Large intestine (tissue), 3 donors: ENCODE measurements at regions not wholly inside any gene's neighbourhood (a gene's known extent, or its start where the extent isn't known, plus 50 kb on each side); places are given as distances from the start of the nearest gene placed in this dataset.

Source experiments
- DNase-seq, 2 donors: peaks; one replicate each; pipeline versions ENCODE4 v3.0.0 to v3.0.0-alpha.2; 2013
- H3K27ac ChIP-seq: one replicate; pipeline ENCODE4 v1.5.1; 2013; ENCODE audit warnings: low read length
- H3K27me3 ChIP-seq: 2 replicates; pipeline ENCODE4 v1.6.1; 2013; ENCODE audit warnings: low read length; ENCODE audit not compliant: control insufficient read depth, insufficient read depth
- H3K36me3 ChIP-seq: 2 replicates; pipeline ENCODE4 v1.6.1; 2013; ENCODE audit warnings: low read length; ENCODE audit not compliant: control insufficient read depth, insufficient read depth
- H3K4me1 ChIP-seq: one replicate; pipeline ENCODE4 v1.6.1; 2013; ENCODE audit warnings: low read length; ENCODE audit not compliant: control insufficient read depth, insufficient read depth
- H3K4me3 ChIP-seq: one replicate; pipeline ENCODE4 v1.5.1; 2013; ENCODE audit warnings: low read length
- H3K9me3 ChIP-seq: one replicate; pipeline ENCODE4 v1.6.1; 2013; ENCODE audit warnings: mild to moderate bottlenecking, low read depth, low read length, moderate library complexity; ENCODE audit not compliant: control insufficient read depth
- WGBS: methylation state at CpG from one replicate; pipeline ENCODE4 v1.1.5; 2013; ENCODE audit warnings: low lambda C conversion rate; ENCODE audit not compliant: insufficient coverage; 5-methylcytosine and 5-hydroxymethylcytosine counted together

DNA sequence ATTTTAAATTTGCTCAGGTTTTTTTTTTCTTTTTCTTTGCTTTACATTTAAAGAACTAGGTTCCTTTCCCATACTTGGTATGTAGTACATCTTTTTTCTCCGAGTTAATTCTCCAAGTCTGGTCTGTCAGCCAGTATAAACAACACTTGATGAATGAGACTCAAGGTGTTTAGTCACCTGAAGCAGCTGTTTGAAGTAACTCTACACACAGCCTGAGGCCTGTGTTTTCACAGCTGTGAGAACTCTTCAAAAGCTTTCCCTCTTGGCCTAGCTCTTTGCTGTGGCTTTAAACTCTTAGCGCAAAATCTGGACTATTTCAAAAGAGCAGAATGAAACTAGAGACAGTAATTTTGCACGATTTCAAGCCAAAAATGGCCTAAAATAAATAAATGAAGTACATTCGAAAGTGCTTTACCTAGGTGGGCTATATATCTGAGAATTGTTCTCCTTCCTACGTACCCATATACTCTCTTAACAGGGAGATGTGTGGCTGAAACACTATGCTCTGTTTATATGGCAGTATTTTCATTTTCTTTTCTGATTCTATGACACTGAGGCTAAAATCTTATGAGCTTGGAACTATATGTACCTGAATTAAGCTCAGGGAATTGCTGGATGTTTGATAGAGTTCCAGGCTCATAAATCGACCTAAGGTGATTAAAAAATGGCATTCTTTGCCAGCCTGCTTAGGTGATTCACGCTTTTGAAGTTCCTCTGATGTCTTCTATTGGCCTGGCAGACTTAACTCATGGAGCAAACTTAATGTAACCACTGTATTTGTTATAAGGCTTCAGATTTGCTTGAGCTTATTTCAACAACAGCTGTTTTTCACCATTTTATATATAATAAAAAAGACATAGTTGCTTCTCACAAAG is 1044.1 kb upstream of the ZEB2 start:
- H3K27ac ChIP-seq = no peak overlapping the region
- H3K27me3 ChIP-seq = no peaks in the 10 kb centered on the region
- no peak overlapping the region for H3K4me3 ChIP-seq
- no peaks in the 10 kb centered on the region for H3K9me3 ChIP-seq
- peak in 1 of 2 donors; percentile 3 for DNase-seq
- WGBS = 60% methylated on average over 1 of the region's 7 CpGs
- no peaks in the 10 kb centered on the region for H3K36me3 ChIP-seq
- H3K4me1 ChIP-seq = no peaks in the 10 kb centered on the region

DNA sequence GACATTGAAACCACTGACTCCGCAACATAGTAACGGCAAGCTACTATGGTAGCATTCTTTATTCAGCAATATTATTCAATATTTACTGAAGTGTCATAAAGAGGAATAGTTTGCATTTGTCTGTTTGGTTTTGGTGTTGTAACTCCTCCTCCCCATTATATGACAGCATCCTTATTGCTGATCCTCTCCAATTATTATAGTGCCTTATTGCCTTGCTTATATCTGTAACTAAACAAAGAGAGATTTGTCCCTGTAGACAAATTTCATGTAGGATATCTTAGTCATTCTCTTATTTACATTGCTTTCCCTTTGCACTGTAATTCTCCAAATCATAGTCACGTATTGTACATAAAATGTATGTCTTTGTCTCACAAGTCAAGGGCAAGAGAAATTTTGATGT is 1041.2 kb upstream of the ZEB2 start:
- WGBS = 60% methylated on average over 1 of the region's 3 CpGs
- H3K27ac ChIP-seq = no peak overlapping the region

DNA sequence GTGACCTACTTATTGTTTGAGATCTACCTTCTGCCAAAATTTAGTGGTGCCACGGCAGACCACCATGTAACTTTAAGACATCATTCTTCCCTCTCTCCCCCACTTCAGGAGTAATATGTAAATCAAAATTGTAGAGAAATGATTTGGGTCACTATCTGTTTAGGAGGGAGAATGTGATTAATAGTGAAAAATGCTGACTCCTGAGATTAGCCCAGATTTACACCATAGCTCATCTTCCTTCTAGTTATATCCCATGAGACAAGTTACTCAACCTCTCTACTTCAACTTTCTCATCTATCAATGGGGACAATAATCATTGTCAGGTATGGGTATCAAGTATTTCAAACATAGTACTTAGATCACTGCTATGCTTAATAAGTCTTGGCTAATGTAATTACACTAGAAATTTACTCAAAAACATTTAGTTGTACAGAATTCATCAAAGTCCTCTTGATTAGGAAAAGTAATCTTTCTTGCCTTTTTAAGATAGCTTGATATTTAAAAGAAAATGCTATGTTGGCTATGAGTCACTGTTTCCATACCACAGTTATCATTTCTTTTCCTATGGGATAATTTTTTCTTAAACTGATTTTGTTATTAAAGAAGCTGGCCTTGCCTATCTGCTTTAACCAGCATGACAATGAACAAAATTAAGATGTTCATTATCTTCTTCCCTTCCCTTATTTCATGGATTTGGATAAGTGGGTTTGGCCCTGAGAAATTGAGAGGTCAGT is 1038.9 kb upstream of the ZEB2 start:
- WGBS = no CpG with 5 or more reads among the region's 1 CpG
- no peaks in the 10 kb centered on the region for H3K27me3 ChIP-seq
- H3K4me3 ChIP-seq = no peak overlapping the region
- no peaks in the 10 kb centered on the region for H3K36me3 ChIP-seq
- DNase-seq = no peak
- H3K9me3 ChIP-seq = no peaks in the 10 kb centered on the region
- H3K27ac ChIP-seq = no peak overlapping the region
- no peaks in the 10 kb centered on the region for H3K4me1 ChIP-seq

More for the DNA sequence above, 1041.2 kb upstream of the ZEB2 start:
- H3K9me3 ChIP-seq = no peaks in the 10 kb centered on the region
- no peaks in the 10 kb centered on the region for H3K4me1 ChIP-seq
- no peaks in the 10 kb centered on the region for H3K36me3 ChIP-seq
- no peak for DNase-seq
- no peaks in the 10 kb centered on the region for H3K27me3 ChIP-seq
- no peak overlapping the region for H3K4me3 ChIP-seq

- H3K9me3 ChIP-seq = no peaks in the 10 kb centered on the region
- 100% methylated on average over 1 of the region's 1 CpG for WGBS
- H3K4me3 ChIP-seq = no peak overlapping the region
- no peaks in the 10 kb centered on the region for H3K36me3 ChIP-seq
- no peak for DNase-seq
- H3K4me1 ChIP-seq = no peaks in the 10 kb centered on the region
- no peaks in the 10 kb centered on the region for H3K27me3 ChIP-seq
- no peak overlapping the region for H3K27ac ChIP-seq
Measured at GRCh38 chr2:145555360-145555759, 1035.4 kb upstream of the ZEB2 start.

- H3K4me1 ChIP-seq = no peaks in the 10 kb centered on the region
- DNase-seq = no peak
- H3K27me3 ChIP-seq = no peaks in the 10 kb centered on the region
- WGBS = no CpG with 5 or more reads among the region's 2 CpGs
- no peak overlapping the region for H3K27ac ChIP-seq
- H3K9me3 ChIP-seq = no peaks in the 10 kb centered on the region
- no peak overlapping the region for H3K4me3 ChIP-seq
- H3K36me3 ChIP-seq = no peaks in the 10 kb centered on the region
Measured at GRCh38 chr2:145551686-145552085, 1031.8 kb upstream of the ZEB2 start.

DNA sequence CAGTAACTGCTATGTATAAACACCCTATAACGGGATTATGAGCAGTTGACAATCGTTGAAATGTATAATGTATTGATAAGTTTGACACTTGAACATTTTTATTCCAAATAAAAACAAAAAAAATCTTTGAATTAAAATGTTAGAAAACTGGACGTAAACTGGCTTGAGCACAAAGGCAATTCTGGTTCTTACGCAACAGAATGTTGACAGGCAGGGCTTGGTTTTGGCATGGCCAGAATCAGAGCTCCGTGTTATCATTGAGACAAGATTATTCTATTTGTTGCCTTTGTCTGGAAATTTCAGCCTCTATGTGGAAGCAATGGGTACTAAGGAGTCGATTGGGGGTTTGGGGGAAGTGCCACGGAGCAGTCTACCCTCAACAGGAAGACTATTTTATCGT is 1028.6 kb upstream of the ZEB2 start:
- H3K4me1 ChIP-seq = no peaks in the 10 kb centered on the region
- DNase-seq = no peak
- no peaks in the 10 kb centered on the region for H3K27me3 ChIP-seq
- no peak overlapping the region for H3K27ac ChIP-seq
- H3K9me3 ChIP-seq = no peaks in the 10 kb centered on the region
- no peak overlapping the region for H3K4me3 ChIP-seq
- H3K36me3 ChIP-seq = no peaks in the 10 kb centered on the region
- WGBS = 91% methylated on average over 4 of the region's 8 CpGs

DNA sequence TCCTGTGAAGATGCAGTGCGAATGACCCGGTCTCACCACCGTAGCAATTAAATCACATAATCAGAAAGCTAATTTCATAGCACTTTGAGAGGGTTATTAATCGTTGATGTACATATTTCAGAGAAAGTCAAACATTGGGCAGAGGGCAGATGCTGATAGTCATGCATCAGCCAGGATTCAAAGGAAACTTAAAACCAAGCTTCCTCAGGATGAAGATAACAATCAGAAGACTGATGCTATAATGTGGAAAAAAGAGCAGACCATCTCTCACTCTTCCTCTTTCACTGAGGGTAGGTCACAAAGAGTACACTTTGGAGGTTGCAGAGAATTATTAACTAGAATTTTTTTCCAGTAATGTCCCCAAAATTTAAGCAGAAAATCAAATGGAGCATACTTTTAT is 1027.7 kb upstream of the ZEB2 start:
- DNase-seq = no peak
- H3K36me3 ChIP-seq = no peaks in the 10 kb centered on the region
- no peaks in the 10 kb centered on the region for H3K4me1 ChIP-seq
- WGBS = no CpG with 5 or more reads among the region's 4 CpGs
- no peaks in the 10 kb centered on the region for H3K27me3 ChIP-seq
- no peak overlapping the region for H3K4me3 ChIP-seq
- H3K27ac ChIP-seq = no peak overlapping the region
- H3K9me3 ChIP-seq = no peaks in the 10 kb centered on the region

GRCh38 chr2:145546091-145546490 is 1026.2 kb upstream of the ZEB2 start:
- H3K4me3 ChIP-seq = no peak overlapping the region
- no peak for DNase-seq
- H3K9me3 ChIP-seq = no peaks in the 10 kb centered on the region
- no peaks in the 10 kb centered on the region for H3K4me1 ChIP-seq
- H3K36me3 ChIP-seq = no peaks in the 10 kb centered on the region
- H3K27ac ChIP-seq = no peak overlapping the region
- no peaks in the 10 kb centered on the region for H3K27me3 ChIP-seq
- no CpG with 5 or more reads among the region's 2 CpGs for WGBS

DNA sequence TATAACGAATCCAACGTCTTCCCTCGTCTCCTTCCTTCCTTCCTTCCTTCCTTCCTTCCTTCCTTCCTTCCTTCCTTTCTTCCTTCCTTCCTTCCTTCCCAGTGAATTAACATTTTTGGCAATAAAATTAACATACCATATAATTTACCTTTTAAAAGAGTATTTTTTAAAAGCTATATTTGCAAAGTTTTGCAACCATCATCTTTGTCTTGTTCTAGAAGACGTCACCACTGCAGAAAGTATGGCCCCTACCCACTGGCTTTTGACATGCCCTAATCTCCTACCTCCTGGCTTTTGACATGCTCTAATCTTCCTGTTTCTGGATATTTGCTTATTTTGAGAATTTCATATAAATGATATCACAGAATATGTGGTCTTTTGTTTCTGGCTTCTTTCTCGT is 1023.9 kb upstream of the ZEB2 start:
- Histone ChIP-seq H3K27me3 (no peaks in the 10 kb centered on the region), H3K9me3 (no peaks in the 10 kb centered on the region), H3K4me3 (no peak overlapping the region), H3K27ac (no peak overlapping the region), H3K4me1 (no peaks in the 10 kb centered on the region), H3K36me3 (no peaks in the 10 kb centered on the region)
- no peak for DNase-seq
- WGBS = 100% methylated on average over 3 of the region's 5 CpGs

GRCh38 chr2:145543155-145543554 is 1023.2 kb upstream of the ZEB2 start:
- Histone ChIP-seq H3K4me1 (no peaks in the 10 kb centered on the region), H3K27ac (no peak overlapping the region), H3K36me3 (no peaks in the 10 kb centered on the region), H3K27me3 (no peaks in the 10 kb centered on the region), H3K9me3 (no peaks in the 10 kb centered on the region), H3K4me3 (no peak overlapping the region)
- DNase-seq = no peak
- WGBS = no CpG with 5 or more reads among the region's 2 CpGs
